GM21723 (cell line): ENCODE measurements at regions not wholly inside any gene's neighbourhood (a gene's known extent, or its start where the extent isn't known, plus 50 kb on each side); places are given as distances from the start of the nearest gene placed in this dataset.
A peak's percentile ranks its signal among the peaks of the same experiment; 100 is the strongest.
"Not testable (repeated sequence)": the region's sequence is repeated elsewhere in the genome, so short reads cannot be mapped to it uniquely, and the experiment has no call there.

Experiments
- ATAC-seq: cut with Tn5 transposase; IDR thresholded peaks from one replicate; pipeline ENCODE4 v1.9.1; 2021; ENCODE audit warnings: mild to moderate bottlenecking, moderate library complexity; ENCODE audit not compliant: unreplicated experiment

GRCh38 chr20:28562510-28562898 lies 2695.0 kb upstream of the DEFB115 start:
- ATAC-seq: no peak

DNA sequence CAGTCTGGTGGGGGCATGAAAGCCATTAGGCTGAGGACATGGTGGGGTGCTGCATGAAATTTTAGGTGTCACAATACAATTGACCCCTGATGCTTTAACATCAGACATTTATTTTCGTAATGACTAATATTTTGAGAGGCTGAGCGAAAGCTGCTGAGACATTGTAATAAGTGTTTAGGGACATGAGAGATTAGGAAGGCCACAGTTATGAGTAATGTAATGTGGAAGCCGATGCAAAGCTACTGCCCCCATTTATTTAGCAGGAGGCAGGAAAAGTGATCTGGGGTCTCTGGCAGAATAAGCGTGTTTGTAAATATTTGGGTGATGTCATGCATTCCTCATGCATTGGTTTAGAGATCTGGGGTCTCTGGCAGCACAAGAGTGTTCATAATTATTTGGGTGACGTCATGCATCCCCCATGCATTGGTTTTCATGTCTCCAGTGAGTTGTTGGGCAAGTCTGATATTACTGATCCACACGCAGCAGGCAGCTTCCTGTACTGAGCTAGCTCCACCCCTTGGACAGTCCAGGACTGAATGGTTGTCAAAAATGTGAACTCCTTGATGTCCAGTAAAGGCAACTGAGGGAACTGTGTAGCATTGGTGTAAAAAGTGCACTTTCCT lies 2694.5 kb upstream of the DEFB115 start:
- not testable (repeated sequence) for ATAC-seq

- ATAC-seq: not testable (repeated sequence)
Observed at GRCh38 chr20:28564024-28564423, 2693.4 kb upstream of the DEFB115 start.

GRCh38 chr20:28564688-28565463 lies 2692.6 kb upstream of the DEFB115 start:
- ATAC-seq: not testable (repeated sequence)

DNA sequence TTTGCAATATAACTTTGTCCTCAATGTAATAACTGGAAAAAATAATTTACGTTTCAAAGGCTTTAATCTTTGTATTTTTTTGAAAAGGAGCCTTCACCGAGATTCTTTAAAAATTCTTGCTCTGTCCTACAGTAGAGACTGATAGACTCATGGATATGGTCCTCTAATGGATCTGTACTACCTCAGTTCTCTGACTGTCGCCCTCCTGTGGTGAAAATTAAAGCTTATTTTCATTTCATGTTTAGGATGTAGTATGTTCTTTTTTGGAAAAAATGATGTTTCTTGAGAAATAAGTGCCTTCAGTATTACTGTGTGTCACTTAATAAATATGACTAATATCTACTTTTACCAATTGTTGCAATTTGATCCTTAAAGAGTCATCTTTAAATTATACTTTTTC lies 2681.5 kb upstream of the DEFB115 start:
- ATAC-seq: not testable (repeated sequence)

DNA sequence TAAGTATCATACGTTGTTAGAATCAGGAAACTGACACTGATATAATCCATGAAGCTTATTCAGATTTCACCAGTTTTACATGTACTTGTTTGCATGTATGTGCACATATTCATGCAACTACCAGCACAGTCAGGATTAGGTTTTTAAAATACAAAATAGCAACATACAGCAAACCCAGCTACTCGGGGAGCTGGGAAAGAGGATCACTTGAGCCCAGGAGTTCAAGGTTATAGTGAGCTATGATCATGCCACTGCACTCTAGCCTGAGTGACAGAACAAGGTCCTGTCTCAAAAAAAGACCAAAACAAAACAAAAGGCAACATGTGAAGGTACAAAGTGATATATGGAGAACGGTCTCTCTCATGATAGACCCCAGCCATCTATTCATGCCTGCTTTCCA lies 2665.8 kb upstream of the DEFB115 start:
- not testable (repeated sequence) for ATAC-seq

- not testable (repeated sequence) for ATAC-seq
Observed at GRCh38 chr20:28593383-28593782, 2664.1 kb upstream of the DEFB115 start.

DNA sequence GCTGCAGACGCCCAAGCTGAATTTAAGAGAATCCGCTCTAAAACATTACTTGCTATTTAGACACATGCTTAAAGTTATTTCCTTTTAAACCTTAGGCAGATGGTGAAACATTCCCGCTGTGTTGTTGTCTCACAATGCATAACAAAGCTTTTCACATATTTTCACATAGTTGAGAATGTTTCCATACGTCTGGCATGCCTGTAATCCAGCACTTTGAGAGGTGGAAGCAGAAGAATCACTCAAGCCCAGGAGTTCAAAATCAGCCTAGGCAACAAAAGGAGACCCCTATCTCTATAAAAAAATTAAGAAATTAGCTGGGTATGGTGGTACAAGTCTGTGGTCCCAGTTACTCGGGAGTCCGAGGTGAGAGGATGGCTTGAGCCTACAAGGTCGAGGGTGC lies 2663.0 kb upstream of the DEFB115 start:
- ATAC-seq: not testable (repeated sequence)

DNA sequence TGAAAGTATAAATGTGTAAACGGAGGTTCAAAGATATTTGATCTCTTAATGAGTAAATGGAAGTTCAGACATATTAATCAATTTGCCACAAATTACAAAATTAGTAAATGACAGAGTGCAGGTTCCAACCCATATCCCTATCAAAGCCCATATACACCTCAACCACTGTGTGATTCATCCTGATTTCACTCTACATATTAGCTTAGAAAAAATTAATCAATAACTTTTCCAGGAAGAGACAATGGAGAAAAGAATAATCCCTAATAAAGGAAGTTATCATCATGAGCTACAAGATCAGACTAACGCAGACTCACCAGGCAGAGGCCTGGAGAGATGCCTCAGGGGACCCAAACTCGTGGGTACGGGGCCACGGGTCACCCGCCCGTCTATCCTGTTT lies 2655.5 kb upstream of the DEFB115 start:
- not testable (repeated sequence) for ATAC-seq

DNA sequence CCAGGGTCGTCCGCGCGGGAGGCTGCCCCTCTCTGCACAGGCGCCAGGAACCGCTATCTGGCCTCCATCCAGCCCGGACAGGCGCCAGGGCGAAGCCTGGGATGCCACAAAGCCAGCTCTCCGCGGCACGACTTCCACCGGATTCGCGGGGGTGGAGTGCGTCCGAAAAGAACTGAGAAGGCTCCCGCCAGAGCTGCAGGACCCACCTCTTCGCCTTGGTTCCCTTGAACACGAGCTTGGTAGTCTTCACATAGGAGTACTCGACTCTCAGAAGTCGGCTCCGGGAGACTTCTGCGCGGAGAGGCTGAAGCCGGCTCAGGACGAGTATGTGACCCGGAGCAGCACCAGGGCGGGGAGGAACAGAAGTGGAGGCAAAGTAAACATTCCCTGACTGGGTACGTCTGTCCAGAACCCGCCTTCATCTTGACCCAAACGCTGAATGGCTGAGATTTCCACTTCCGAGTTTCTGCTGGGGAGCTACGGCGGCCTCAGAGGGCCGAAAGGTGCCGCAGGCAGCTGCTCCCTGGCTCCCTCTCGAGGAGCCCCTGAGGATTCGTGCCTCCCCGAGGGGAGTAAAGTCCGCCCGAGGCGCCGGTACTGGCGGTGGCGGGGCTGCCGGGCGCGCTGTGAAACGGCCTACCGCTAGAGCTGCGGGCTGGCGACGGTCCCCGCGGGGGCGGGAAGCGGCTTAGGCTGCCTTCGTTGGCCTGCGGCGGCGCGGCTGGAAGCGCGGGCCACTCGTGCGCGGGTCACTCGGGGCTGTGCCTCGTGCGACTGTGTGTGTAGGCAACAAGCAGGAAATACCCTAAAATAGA lies 2654.9 kb upstream of the DEFB115 start:
- ATAC-seq: peak; percentile 100

- ATAC-seq: not testable (repeated sequence)
Observed at GRCh38 chr20:28603218-28603577, 2654.3 kb upstream of the DEFB115 start.

- no peak for ATAC-seq
Observed at GRCh38 chr20:28616354-28616753, 2641.1 kb upstream of the DEFB115 start.

DNA sequence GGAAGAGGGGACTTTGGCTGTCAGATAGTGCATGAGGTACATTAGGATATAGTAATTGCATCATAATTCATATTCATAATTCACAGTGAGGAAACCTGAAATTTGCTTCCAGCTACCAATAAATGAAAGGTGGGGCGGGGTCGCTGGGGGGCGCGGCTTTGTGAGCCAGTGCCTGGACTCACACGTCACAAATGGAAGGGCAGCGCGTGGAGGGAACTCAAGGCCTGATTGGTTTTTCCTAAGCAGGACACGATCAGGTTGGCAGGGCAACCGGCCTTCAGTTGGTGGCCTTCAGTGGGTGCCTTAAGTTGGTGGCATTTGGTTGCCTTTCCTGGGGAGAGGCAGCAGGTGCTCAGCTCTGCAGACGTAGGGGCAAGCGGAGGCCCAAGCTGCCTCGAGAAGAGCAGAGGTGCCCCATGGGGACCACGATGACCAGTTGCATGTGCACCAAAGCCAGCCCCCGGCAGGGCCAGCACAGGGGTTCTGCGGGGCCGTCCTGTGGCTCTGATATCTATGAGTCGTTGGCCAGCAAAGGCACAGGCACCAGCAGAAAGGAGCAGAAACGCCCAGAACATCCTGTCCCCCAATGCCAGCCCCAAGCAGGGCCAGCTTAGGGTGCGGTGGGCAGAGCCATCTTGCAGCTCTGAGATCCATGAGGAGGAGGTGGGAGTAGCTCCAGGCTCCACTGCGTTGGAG lies 2637.4 kb upstream of the DEFB115 start:
- not testable (repeated sequence) for ATAC-seq

DNA sequence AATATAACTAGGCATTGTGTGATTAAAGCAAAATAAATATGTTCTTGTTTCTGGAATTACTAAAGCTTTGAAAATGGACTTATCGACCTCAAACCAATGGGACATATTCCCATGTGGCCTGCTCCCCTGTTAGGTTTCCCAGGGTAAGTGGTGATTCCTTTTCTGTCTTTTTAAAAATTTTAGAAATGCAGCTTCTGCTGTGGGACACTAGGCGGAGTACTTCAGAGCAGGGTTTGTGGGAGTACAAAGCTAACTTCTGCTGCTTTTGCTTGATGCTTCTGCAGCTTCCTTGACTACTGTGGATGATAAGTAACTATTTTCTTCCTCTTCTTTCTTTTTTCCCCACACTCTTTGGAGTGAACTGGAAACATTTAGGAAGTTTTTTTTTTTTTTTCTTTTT lies 2632.4 kb upstream of the DEFB115 start:
- not testable (repeated sequence) for ATAC-seq

DNA sequence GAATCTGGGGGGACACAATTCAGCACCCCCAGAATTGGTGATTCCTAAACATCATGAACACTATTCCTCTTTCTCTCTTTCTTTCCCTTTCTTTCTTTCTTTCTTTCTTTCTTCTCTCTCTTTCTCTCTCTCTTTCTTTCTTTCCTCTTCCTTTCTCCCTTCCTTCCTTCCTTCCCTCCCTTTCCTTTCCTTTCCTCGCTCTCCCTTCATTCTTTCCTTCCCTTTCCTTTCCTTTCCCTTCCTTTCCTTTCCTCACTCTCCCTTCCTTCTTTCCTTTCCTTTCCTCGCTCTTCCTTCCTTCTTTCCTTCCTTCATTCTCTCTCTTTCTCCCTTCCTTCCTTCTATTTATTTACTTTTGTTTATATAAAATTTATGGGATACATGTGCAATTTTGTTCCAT lies 2616.6 kb upstream of the DEFB115 start:
- ATAC-seq: not testable (repeated sequence)
